H1 (cell line): ENCODE measurements at regions not wholly inside any gene's neighbourhood (a gene's known extent, or its start where the extent isn't known, plus 50 kb on each side); places are given as distances from the start of the nearest gene placed in this dataset.

Source experiments
- CTCF ChIA-PET: fragments of 300-600 bp; sonication (Branson Sonifier 250); formaldehyde crosslinking; loops from one replicate; lab custom pipeline; 2021; ENCODE audit not compliant: partially characterized antibody; lab: Charles Lee
- POLR2A ChIA-PET: fragments of 300-600 bp; sonication (Branson Sonifier 250); formaldehyde crosslinking; loops from one replicate; lab custom pipeline; 2021; ENCODE audit warnings: inconsistent platforms; ENCODE audit not compliant: partially characterized antibody; lab: Charles Lee
- DNase-seq, 2 experiments: peaks; one replicate each; pipeline versions ENCODE4 v3.0.0 to v3.0.0-alpha.2; 2010 to 2022; ENCODE audit warnings: low spot score in 2 of 2, low read depth in 1 of 2, mixed read lengths in 1 of 2
- FAIRE-seq: peaks from 2 replicates; lab custom pipeline; 2011; peaks lifted over from hg19 to GRCh38; lab: Jason Lieb, UNC
- H2AFZ ChIP-seq: 2 replicates; pipeline ENCODE4 v1.8.1; 2012; ENCODE audit warnings: low read length, inconsistent platforms
- H2AK5ac ChIP-seq: 2 replicates; pipeline ENCODE4 v1.6.1; 2013; ENCODE audit warnings: low read depth, low read length
- H2BK120ac ChIP-seq: replicated peaks from 2 replicates; pipeline ENCODE3; 2013; ENCODE audit warnings: low read depth, low read length, inconsistent platforms
- H2BK12ac ChIP-seq: 2 replicates; pipeline ENCODE4 v1.6.1; 2013; ENCODE audit warnings: low read depth, low read length
- H2BK15ac ChIP-seq: 2 replicates; pipeline ENCODE4 v1.6.1; 2013; ENCODE audit warnings: low read length
- H2BK20ac ChIP-seq: 2 replicates; pipeline ENCODE4 v1.6.1; 2013; ENCODE audit warnings: low read length
- H2BK5ac ChIP-seq: 2 replicates; pipeline ENCODE4 v1.6.1; 2013; ENCODE audit warnings: low read depth, low read length
- H3K14ac ChIP-seq: 2 replicates; pipeline ENCODE4 v1.6.1; 2013; ENCODE audit warnings: inconsistent platforms; ENCODE audit not compliant: insufficient read length
- H3K18ac ChIP-seq: 2 replicates; pipeline ENCODE4 v1.6.1; 2013; ENCODE audit warnings: low read length; ENCODE audit errors: extremely low read depth
- H3K23ac ChIP-seq: 2 replicates; pipeline ENCODE4 v1.6.1; 2013; ENCODE audit warnings: inconsistent platforms; ENCODE audit not compliant: insufficient read length
- H3K23me2 ChIP-seq: 2 replicates; pipeline ENCODE4 v1.6.1; 2013; ENCODE audit warnings: low read depth, low read length
- H3K27ac ChIP-seq: 2 replicates; pipeline ENCODE4 v1.6.1; 2011; ENCODE audit warnings: low read depth, low read length, inconsistent platforms
- H3K27me3 ChIP-seq, 4 experiments: replicated peaks in 1 of 4; 1 replicate in 1 of 4; 2 replicates in 3 of 4; pipeline versions ENCODE4 v1.6.1 to v1.8.1; 2011 to 2013; ENCODE audit warnings: low read length in 3 of 4, mild to moderate bottlenecking in 3 of 4, inconsistent platforms in 2 of 4, mixed read lengths in 2 of 4, moderate library complexity in 1 of 4; ENCODE audit not compliant: control insufficient read depth in 3 of 4, insufficient read depth in 3 of 4; ENCODE audit errors: extremely low read depth in 1 of 4
- H3K36me3 ChIP-seq, 4 experiments: 2 replicates each; pipeline versions ENCODE4 v1.6.1 to v1.8.1; 2011 to 2013; ENCODE audit warnings: mild to moderate bottlenecking in 4 of 4, low read length in 3 of 4, moderate library complexity in 2 of 4, control low read depth in 1 of 4, inconsistent platforms in 1 of 4; ENCODE audit not compliant: insufficient read depth in 4 of 4, control insufficient read depth in 2 of 4
- H3K4ac ChIP-seq: replicated peaks from 2 replicates; pipeline ENCODE3; 2013; ENCODE audit warnings: low read length, low read depth, mixed read lengths, inconsistent platforms; ENCODE audit not compliant: insufficient read length
- H3K4me1 ChIP-seq, 4 experiments: replicated peaks in 1 of 4; 1 replicate in 1 of 4; 2 replicates in 3 of 4; pipeline versions ENCODE4 v1.6.1 to v1.8.1; 2011 to 2013; ENCODE audit warnings: low read length in 3 of 4, inconsistent platforms in 2 of 4, mixed read lengths in 1 of 4; ENCODE audit not compliant: insufficient read depth in 4 of 4, control insufficient read depth in 3 of 4
- H3K4me2 ChIP-seq, 2 experiments: 2 replicates each; pipeline versions ENCODE4 v1.6.1 to v1.8.1; 2011 to 2013; ENCODE audit warnings: low read depth in 2 of 2, low read length in 2 of 2, control low read depth in 1 of 2, inconsistent platforms in 1 of 2, mild to moderate bottlenecking in 1 of 2; ENCODE audit not compliant: insufficient read depth in 1 of 2
- H3K4me3 ChIP-seq, 4 experiments: fragments of 200-600, 300-600 bp in 1 of 4; sonication (generic), shearing (Covaris generic), sonication (Bioruptor Twin) in 1 of 4; 2 replicates each; pipeline versions ENCODE4 v1.5.1 to v1.8.1; 2011 to 2016; ENCODE audit warnings: low read length in 4 of 4, low read depth in 3 of 4, control low read depth in 2 of 4, inconsistent platforms in 2 of 4, mild to moderate bottlenecking in 2 of 4, mixed read lengths in 1 of 4, moderate library complexity in 1 of 4; ENCODE audit not compliant: insufficient read depth in 2 of 4; ENCODE audit errors: extremely low read depth in 1 of 4
- H3K56ac ChIP-seq: replicated peaks from 2 replicates; pipeline ENCODE3; 2013; ENCODE audit warnings: low read depth, mild to moderate bottlenecking, mixed read lengths, low read length, inconsistent platforms; ENCODE audit not compliant: insufficient read length
- H3K79me1 ChIP-seq: 2 replicates; pipeline ENCODE4 v1.6.1; 2013; ENCODE audit warnings: low read depth, low read length, control low read depth
- H3K79me2 ChIP-seq, 2 experiments: 2 replicates each; pipeline versions ENCODE4 v1.6.1 to v1.8.1; 2012 to 2013; ENCODE audit warnings: low read length in 2 of 2, mild to moderate bottlenecking in 2 of 2, inconsistent platforms in 1 of 2; ENCODE audit not compliant: insufficient read depth in 2 of 2, control insufficient read depth in 1 of 2
- H3K9ac ChIP-seq, 4 experiments: replicated peaks in 1 of 4; 1 replicate in 1 of 4; 2 replicates in 3 of 4; pipeline versions ENCODE4 v1.6.1 to v1.8.1; 2011 to 2013; ENCODE audit warnings: low read depth in 3 of 4, low read length in 3 of 4, control low read depth in 2 of 4, mild to moderate bottlenecking in 2 of 4, moderate library complexity in 2 of 4, inconsistent platforms in 1 of 4; ENCODE audit errors: extremely low read depth in 1 of 4
- H3K9me3 ChIP-seq, 2 experiments: 2 replicates each; pipeline versions ENCODE4 v1.6.1 to v1.8.1; 2012 to 2013; ENCODE audit warnings: mild to moderate bottlenecking in 2 of 2, moderate library complexity in 2 of 2, control low read depth in 1 of 2, inconsistent platforms in 1 of 2, low read depth in 1 of 2, low read length in 1 of 2, mixed read lengths in 1 of 2; ENCODE audit not compliant: insufficient read depth in 2 of 2
- H4K20me1 ChIP-seq, 2 experiments: replicated peaks in 1 of 2; 2 replicates each; pipeline versions ENCODE3 to v1.8.1; 2011 to 2013; ENCODE audit warnings: inconsistent platforms in 2 of 2, low read length in 2 of 2, mild to moderate bottlenecking in 1 of 2; ENCODE audit not compliant: insufficient read depth in 2 of 2, control insufficient read depth in 1 of 2
- H4K5ac ChIP-seq: 2 replicates; pipeline ENCODE4 v1.6.1; 2013; ENCODE audit warnings: low read length, low read depth, mixed read lengths, inconsistent platforms; ENCODE audit not compliant: insufficient read length
- H4K8ac ChIP-seq: 2 replicates; pipeline ENCODE4 v1.8.0; 2013; ENCODE audit warnings: mild to moderate bottlenecking, moderate library complexity, low read length, inconsistent platforms; ENCODE audit not compliant: insufficient read depth; ENCODE audit errors: extremely low read depth
- H4K91ac ChIP-seq: replicated peaks from 2 replicates; pipeline ENCODE3; 2013; ENCODE audit warnings: low read length, mixed read lengths, inconsistent platforms; ENCODE audit not compliant: insufficient read length
- ASH2L ChIP-seq: fragments of 200-600, 300-600 bp; sonication (generic); IDR thresholded peaks from one replicate; pipeline ENCODE4 v1.7.1; 2017; ENCODE audit warnings: low read length
- CHD2 ChIP-seq: IDR thresholded peaks from 2 replicates; pipeline ENCODE4 v1.6.1; 2012; ENCODE audit warnings: low read length, improper control_type of control experiment
- YY1 ChIP-seq: IDR thresholded peaks from 2 replicates; pipeline ENCODE4 v1.6.1; 2011; ENCODE audit warnings: low read depth, mild to moderate bottlenecking, low read length
- WGBS, 2 experiments: shearing (Covaris generic) in 1 of 2; methylation state at CpG; one replicate each; pipeline versions ENCODE4 v1.1.6 to v1.1.7; 2013 to 2015; ENCODE audit warnings: low lambda C conversion rate in 2 of 2, mixed read lengths in 2 of 2, inconsistent platforms in 1 of 2, low coverage in 1 of 2, missing lambda C conversion rate in 1 of 2; ENCODE audit not compliant: insufficient replicate concordance in 2 of 2, insufficient coverage in 1 of 2, insufficient read length in 1 of 2; ENCODE audit errors: extremely low coverage in 1 of 2, missing lambda C conversion rate in 1 of 2; 5-methylcytosine and 5-hydroxymethylcytosine counted together

- no peaks in the 10 kb centered on the region for H3K9me3 ChIP-seq
- H3K79me1 ChIP-seq = no peaks in the 10 kb centered on the region
- ChIA-PET POLR2A (no interaction called here), CTCF (interaction anchor here (0.7 to 1.6 kb wide), 5 partner anchors 10 to 335 kb away, joined by 3 to 5 read pairs (median 3); no protein-coding TSS in a partner anchor)
- H3K27ac ChIP-seq = no peak overlapping the region
- no peak overlapping the region for H4K8ac ChIP-seq
- H2AK5ac ChIP-seq = no peak overlapping the region
- no peak overlapping the region for H3K23ac ChIP-seq
- no peak overlapping the region for H2BK120ac ChIP-seq
- H3K4me2 ChIP-seq = peak overlapping the region in 1 of 2 experiments; percentile 37; a peak in 1 of 4 replicates
- H4K91ac ChIP-seq = no peak overlapping the region
- no peak overlapping the region for H3K56ac ChIP-seq
- H4K5ac ChIP-seq = no peak overlapping the region
- no peaks in the 10 kb centered on the region for H3K79me2 ChIP-seq
- peaks cover 0 to 6% of the 10 kb centered on the region in 2 experiments for H4K20me1 ChIP-seq
- H3K36me3 ChIP-seq = no peaks in the 10 kb centered on the region
- H3K9ac ChIP-seq = no peak overlapping the region
- H3K18ac ChIP-seq = no peak overlapping the region; the same call in 1 of the 2 replicates
- H2BK5ac ChIP-seq = no peak overlapping the region; the same call in 1 of the 2 replicates
- 0 out of 2 replicates have a peak overlapping the region, but pooled peaks have one; percentile 51 for H2AFZ ChIP-seq
- FAIRE-seq (no peak), DNase-seq (no peak)
- peak overlapping the region; percentile 55; the same call in 1 of the 2 replicates for H2BK20ac ChIP-seq
- H2BK12ac ChIP-seq = peak overlapping the region; percentile 29; the same call in 1 of the 2 replicates
- H3K4ac ChIP-seq = no peak overlapping the region
- no peak overlapping the region for H3K4me3 ChIP-seq
- H3K27me3 ChIP-seq = peaks cover 0 to 2% (median 0%) of the 10 kb centered on the region in 4 experiments; a peak in 1 of 7 replicates
- H3K23me2 ChIP-seq = peaks cover 7% of the 10 kb centered on the region; the same call in 1 of the 2 replicates
- 88% methylated on average over 15 of the region's 15 CpGs; no CpG with 5 or more reads in 1 of the 2 experiments for WGBS, 2 experiments
- no peak overlapping the region for H2BK15ac ChIP-seq
- H3K4me1 ChIP-seq = peaks cover 0 to 18% (median 6%) of the 10 kb centered on the region in 4 experiments; a peak in 4 of 7 replicates
- H3K14ac ChIP-seq = no peak overlapping the region
- TF ChIP-seq YY1 (no peak), CHD2 (no peak), ASH2L (no peak)
Measured at GRCh38 chr16:49014277-49015224, 267.1 kb downstream of the CBLN1 start.
